AG10803 (cell line): ENCODE measurements at regions not wholly inside any gene's neighbourhood (a gene's known extent, or its start where the extent isn't known, plus 50 kb on each side); places are given as distances from the start of the nearest gene placed in this dataset.

Source experiments
- DNase-seq: peaks from one replicate; pipeline ENCODE4 v3.0.0; 2010; ENCODE audit warnings: low read depth
- H3K4me3 ChIP-seq: 2 replicates; pipeline ENCODE4 v1.5.1; 2011; ENCODE audit warnings: mild to moderate bottlenecking, low read length, control low read depth
- TF ChIP-seq, protein P1 (sequence below): conservative IDR thresholded peaks from 2 replicates; pipeline ENCODE4 v1.5.1; 2011; ENCODE audit warnings: mild to moderate bottlenecking, low read length, control low read depth, inconsistent platforms

DNA sequence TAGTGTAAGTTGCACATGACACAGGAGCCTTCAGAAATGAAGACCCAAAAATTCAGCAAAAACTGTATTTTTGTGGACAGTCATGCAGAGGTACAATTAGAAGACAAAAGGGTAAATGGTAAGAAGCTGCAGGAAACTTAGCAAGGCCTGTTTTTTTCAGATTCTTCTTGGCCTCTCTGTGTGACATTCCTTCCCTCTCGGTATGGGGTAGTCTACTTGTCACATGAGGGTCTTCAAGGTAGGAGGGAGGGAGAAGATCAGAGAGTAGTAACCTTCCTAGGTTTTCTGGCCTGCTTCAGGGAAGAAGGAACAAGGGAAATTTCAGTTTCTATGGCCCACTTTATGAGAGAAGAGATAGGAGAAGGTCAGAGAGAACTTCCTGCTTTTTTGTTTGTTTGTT lies 230.4 kb upstream of the PPP1R2C start:
- no peak for DNase-seq
- no peak overlapping the region for H3K4me3 ChIP-seq
- TF ChIP-seq, protein P1, sequence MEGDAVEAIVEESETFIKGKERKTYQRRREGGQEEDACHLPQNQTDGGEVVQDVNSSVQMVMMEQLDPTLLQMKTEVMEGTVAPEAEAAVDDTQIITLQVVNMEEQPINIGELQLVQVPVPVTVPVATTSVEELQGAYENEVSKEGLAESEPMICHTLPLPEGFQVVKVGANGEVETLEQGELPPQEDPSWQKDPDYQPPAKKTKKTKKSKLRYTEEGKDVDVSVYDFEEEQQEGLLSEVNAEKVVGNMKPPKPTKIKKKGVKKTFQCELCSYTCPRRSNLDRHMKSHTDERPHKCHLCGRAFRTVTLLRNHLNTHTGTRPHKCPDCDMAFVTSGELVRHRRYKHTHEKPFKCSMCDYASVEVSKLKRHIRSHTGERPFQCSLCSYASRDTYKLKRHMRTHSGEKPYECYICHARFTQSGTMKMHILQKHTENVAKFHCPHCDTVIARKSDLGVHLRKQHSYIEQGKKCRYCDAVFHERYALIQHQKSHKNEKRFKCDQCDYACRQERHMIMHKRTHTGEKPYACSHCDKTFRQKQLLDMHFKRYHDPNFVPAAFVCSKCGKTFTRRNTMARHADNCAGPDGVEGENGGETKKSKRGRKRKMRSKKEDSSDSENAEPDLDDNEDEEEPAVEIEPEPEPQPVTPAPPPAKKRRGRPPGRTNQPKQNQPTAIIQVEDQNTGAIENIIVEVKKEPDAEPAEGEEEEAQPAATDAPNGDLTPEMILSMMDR: no peak

DNA sequence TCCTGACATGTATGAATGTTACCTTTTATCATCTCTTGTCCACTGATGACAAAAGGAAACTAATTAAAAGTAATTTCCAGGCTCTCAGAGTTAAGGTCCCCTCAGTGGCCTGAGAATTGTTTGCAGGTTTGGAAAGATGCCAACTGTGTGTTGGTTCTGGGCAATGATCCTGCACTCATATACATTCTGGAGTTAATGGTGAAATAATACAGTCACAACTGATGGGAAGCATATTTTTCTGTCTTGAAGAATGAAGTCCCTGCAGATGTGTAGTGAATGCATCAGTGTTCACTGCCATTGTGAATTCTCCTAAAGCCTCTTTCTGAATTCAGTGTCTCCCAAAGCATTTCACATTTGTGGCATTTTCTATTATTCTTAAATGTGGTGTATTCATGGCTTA lies 238.1 kb upstream of the PPP1R2C start:
- TF ChIP-seq, protein P1: no peak
- no peak for DNase-seq
- no peak overlapping the region for H3K4me3 ChIP-seq

DNA sequence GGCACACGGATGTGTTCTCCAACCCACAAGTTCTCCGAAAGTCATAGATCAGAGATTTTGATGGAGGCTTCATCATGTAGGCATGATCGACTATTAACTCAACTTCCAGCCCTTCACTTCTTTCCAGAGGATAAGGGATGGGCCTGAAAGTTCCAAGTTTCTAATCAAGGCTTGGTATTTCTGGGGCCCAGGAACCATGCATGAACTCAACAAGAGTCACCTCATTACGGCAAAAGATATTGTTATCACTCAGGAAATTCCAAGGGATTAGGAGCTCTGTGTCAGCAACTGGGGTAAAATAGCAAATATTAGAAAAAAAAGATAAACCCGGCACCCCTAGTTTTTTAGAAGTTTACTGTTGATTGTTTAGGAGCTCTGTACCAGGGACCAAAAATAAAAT lies 240.1 kb upstream of the PPP1R2C start:
- TF ChIP-seq, protein P1: no peak
- no peak for DNase-seq
- H3K4me3 ChIP-seq: no peak overlapping the region

DNA sequence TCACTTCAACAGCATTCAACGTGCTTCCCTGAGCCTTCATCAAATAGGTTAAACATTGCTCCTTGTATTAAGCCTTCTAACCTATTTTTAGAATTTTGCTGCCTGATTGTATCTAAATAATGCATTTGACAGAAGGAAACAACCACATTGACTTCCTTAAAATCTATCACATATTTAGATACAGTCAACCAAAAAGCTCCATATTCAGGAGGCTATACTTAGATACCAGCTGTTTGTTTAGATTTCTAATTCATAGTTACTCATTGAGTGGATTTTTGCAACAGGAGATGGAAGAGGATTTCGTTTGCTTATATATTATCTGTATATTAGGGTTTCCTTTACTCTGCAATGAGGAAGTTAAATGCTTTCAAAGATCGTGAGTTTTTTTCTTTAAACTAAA lies 241.1 kb upstream of the PPP1R2C start:
- H3K4me3 ChIP-seq: no peak overlapping the region
- TF ChIP-seq, protein P1: no peak
- DNase-seq: no peak

DNA sequence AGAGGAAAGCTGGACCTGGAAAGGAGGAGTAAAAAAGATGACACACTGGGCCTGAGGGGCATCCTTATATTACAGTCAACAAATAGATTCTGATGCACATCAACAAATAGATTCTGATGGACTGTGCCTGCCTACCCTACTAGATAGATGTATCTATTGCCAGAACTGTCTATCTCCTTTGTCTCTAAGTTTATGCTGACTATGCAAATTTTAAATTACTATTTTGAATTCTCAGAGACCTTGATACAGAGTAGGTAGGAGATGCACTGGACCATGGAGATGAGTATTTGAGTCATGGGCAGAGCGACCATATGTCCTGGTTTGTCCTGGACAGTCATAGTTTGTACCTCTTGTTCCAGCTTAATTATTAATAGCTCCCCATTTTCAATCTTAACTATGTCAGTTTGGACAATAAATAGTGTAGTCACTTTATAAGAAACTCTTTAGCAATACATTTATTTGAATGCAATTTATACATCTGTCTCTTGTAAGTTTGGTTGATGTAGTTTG lies 247.9 kb upstream of the PPP1R2C start:
- no peak overlapping the region for H3K4me3 ChIP-seq
- TF ChIP-seq, protein P1: no peak
- no peak for DNase-seq

DNA sequence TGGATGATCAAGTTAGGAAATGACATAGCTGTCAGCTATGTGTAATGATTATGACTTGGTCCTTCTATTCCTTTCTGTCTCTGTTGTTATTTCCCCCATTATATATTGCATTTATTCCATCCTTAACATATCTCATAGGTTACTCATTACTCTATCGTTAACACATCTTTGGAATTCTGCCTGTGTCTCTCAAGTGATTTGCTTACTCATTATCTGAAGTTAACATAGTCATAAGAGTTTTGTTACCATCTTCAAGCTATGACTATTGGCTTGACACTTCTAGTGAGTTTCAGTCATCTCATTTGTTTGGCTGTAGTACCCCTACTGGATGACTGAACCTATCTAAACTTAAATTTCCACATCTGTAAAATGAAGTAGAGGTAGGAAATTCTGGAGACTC lies 286.1 kb upstream of the PPP1R2C start:
- no peak overlapping the region for H3K4me3 ChIP-seq
- TF ChIP-seq, protein P1: no peak
- no peak for DNase-seq

DNA sequence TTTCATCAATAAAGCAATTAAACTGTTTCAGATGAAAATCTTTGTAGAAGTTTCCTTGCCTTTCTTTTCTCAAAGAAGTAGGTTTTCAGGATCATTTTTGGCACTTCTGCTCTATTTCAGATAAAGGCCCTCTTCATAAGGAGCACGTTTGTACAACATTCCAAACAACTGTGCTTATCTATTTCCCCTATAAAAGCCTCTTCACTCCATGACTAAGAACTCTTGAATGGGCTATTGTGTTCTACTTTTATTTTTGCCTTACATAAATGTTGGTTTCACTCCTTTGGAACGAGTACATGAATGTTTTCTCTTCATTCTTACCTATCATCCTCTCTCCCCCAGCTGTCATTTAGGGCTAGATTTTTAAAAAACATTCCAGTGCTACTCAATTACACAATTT lies 288.0 kb upstream of the PPP1R2C start:
- no peak for DNase-seq
- TF ChIP-seq, protein P1: no peak
- no peak overlapping the region for H3K4me3 ChIP-seq
